ENCODE measurements at regions not wholly inside any gene's neighbourhood (a gene's known extent, or its start where the extent isn't known, plus 50 kb on each side); places are given as distances from the start of the nearest gene placed in this dataset.
A peak's percentile ranks its signal among the peaks of the same experiment; 100 is the strongest.

DNA sequence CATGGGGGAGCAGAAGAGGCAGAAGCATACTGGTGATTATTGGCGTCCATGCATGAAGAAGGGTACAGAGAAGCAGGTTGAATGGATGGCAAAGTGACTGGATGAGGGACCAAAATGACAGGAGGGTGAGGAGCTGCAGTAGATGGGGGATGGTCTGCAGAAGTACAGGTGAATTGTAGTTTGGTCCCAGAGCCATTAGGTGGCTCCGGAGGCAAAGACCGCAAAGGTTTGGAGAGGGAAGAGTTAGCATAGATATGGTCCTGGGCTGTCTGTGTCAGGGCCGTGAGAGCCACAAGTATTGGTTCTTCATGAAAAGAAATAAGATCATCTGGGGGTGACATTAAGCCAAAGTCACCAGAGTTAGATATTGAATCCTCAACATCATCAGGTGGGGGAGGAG is 59.0 kb upstream of the ZNF726 start:
- DNase-seq (ENCODE audit: low read depth) = no peak

DNA sequence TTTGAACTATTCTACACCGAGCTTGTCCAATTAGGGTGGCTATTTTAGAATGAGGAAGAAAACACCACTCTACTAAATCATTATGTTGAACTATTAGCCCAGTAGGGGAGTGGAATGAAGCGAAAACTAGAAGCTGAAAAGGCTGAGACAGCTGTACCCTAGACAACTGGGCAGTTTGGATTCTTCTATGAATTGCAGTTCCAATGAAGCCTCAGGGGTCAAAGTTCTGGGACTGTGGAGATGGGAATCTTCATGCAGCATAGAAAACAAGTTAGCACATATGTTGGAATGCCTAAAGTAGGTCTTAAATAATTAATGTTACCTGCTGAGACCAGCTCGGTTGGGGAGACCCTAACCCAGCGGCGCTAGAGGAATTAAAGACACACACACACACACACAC is 62.7 kb upstream of the ZNF726 start:
- DNase-seq (ENCODE audit: low read depth) = no peak

DNA sequence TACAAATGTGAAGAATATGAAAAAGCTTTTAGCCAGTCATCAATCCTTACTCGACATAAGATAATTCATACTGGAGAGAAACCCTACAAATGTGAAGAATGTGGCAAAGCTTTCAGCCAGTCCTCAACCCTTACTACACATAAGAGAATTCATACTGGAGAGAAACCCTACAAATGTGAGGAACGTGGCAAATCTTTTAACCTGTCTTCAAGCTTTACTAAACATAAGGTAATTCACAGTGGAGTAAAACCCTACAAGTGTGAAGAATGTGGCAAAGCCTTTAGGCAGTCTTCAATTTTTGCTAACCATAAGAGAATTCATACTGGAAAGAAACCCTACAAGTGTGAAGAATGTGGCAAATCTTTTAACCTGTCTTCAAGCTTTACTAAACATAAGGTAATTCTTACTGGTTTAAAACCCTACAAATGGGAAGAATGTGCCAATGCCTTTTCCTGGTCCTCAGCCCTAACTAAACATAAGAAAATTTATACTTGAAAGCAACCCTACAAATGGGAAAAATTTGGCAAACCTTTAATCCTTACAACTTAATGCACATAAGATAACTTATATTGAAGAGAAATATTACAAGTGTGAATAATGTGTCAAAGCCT is 74.1 kb upstream of the ZNF681 start:
- no peak for DNase-seq (ENCODE audit: low read depth)

DNA sequence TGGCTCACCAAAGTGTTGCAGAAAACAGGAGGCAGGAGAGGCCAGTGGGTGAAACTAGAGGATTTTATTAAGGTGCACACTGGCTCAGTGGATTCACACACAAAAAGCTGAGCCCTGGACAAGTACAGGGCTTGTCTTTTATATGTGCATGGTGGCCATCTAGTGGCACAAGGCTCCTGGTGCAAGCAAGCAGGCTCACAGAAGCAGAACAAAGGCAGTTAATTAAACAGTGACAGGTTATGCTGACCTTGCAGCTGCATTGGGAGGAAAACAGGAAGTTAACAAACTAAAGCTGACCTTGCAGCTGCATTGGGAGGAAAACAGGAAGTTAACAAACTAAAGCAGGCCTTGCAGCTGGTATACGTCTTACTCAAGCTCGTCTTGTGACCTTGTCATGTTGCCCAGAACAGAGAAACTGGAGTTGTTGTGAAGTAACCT is 65.3 kb upstream of the ZNF681 start:
- DNase-seq (ENCODE audit: low read depth) = peak; percentile 52

DNA sequence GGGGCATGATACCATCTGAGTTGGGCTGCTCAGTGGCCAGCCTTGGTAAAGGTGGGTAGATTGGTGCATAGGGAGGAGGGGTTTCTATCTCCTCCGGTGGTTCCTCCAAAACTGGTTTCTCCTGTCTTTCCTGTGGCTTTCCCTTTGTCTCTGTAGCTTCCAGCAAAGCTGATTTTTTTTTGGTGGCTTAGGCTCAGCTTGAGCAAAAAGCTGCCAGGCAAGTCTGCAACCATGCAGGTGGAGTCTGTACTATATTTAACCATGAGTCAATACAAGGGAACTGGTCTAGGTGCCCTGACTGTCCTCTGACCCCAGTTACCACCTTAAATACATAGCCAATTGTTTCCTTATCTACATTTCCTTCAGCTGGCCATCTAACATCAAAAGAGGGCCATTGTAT is 64.0 kb upstream of the ZNF681 start:
- no peak for DNase-seq (ENCODE audit: low read depth)

DNA sequence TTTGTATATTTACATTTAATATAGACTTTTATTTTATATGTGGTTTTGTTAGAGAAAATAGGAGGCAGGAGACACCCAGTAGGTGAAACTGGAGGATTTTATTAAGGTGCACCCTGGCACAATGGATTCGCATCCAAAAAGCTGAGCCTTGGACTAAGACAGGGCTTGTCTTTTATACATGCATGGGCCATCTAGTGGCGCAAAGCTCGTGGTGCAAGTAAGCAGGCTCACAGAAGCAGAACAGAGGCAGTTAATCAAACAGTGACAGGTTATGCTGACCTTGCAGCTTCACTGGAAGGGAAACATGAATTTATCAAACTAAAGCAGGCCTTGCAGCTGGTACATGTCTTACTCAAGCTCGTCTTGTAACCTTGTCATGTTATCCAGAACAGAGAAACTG is 58.8 kb upstream of the ZNF681 start:
- DNase-seq (ENCODE audit: low read depth) = peak; percentile 60

DNA sequence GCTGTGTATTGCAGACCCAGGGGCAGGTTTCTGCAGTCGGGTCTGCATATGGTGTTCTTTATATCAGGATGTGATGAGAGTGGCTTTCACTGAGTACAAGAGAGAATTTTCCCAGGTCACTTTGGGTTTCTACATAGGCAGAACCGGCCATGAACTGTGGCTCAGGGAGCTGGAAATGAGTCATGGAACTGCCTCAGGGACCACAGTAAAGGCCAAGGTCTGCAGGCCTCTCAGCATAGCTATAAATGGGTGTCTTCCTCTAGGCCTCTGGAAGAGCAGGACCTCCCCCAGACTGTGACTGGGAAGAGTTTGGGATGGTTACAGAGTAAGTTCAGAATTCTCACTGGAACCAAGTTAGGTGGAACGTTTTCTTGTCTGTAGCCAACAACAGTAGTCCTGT is 51.8 kb upstream of the ZNF681 start:
- peak; percentile 66 for DNase-seq (ENCODE audit: low read depth)

Data from ELR (cell line).